ENCODE measurements at regions not wholly inside any gene's neighbourhood (a gene's known extent, or its start where the extent isn't known, plus 50 kb on each side); places are given as distances from the start of the nearest gene placed in this dataset.

- Histone ChIP-seq H3K36me3 (ENCODE audit: control insufficient read depth, insufficient read depth, low read length) (no peaks in the 10 kb centered on the region), H3K4me3 (replicated peaks; ENCODE audit: low read depth, low read length) (no peak overlapping the region), H3K27me3 (replicated peaks; ENCODE audit: control insufficient read depth, insufficient read depth, low read length) (no peaks in the 10 kb centered on the region)
- no peak for TF ChIP-seq CTCF (IDR thresholded peaks at IDR 0.05; ENCODE audit: insufficient read depth, low read length, poor library complexity, severe bottlenecking)
- DNase-seq (ENCODE audit: extremely low read depth, insufficient read length) = no peak
Observed at GRCh38 chr17:14926073-14926472, 339.1 kb downstream of the PMP22 start.

GRCh38 chr17:14925498-14925897, 339.6 kb downstream of the PMP22 start:
- H3K36me3 ChIP-seq (ENCODE audit: control insufficient read depth, insufficient read depth, low read length) = no peaks in the 10 kb centered on the region
- TF ChIP-seq CTCF (IDR thresholded peaks at IDR 0.05; ENCODE audit: insufficient read depth, low read length, poor library complexity, severe bottlenecking) = no peak
- H3K4me3 ChIP-seq (replicated peaks; ENCODE audit: low read depth, low read length) = no peak overlapping the region
- no peak for DNase-seq (ENCODE audit: extremely low read depth, insufficient read length)
- H3K27me3 ChIP-seq (replicated peaks; ENCODE audit: control insufficient read depth, insufficient read depth, low read length) = no peaks in the 10 kb centered on the region

GRCh38 chr17:14923981-14924380, 341.1 kb downstream of the PMP22 start:
- Histone ChIP-seq H3K36me3 (ENCODE audit: control insufficient read depth, insufficient read depth, low read length) (no peaks in the 10 kb centered on the region), H3K4me3 (replicated peaks; ENCODE audit: low read depth, low read length) (no peak overlapping the region), H3K27me3 (replicated peaks; ENCODE audit: control insufficient read depth, insufficient read depth, low read length) (no peaks in the 10 kb centered on the region)
- no peak for DNase-seq (ENCODE audit: extremely low read depth, insufficient read length)
- no peak for TF ChIP-seq CTCF (IDR thresholded peaks at IDR 0.05; ENCODE audit: insufficient read depth, low read length, poor library complexity, severe bottlenecking)

- no peak for TF ChIP-seq CTCF (IDR thresholded peaks at IDR 0.05; ENCODE audit: insufficient read depth, low read length, poor library complexity, severe bottlenecking)
- no peak for DNase-seq (ENCODE audit: extremely low read depth, insufficient read length)
- Histone ChIP-seq H3K27me3 (replicated peaks; ENCODE audit: control insufficient read depth, insufficient read depth, low read length) (no peaks in the 10 kb centered on the region), H3K36me3 (ENCODE audit: control insufficient read depth, insufficient read depth, low read length) (no peaks in the 10 kb centered on the region), H3K4me3 (replicated peaks; ENCODE audit: low read depth, low read length) (no peak overlapping the region)
Observed at GRCh38 chr17:14922411-14922810, 342.7 kb downstream of the PMP22 start.

GRCh38 chr17:14921936-14922335, 343.2 kb downstream of the PMP22 start:
- no peak for TF ChIP-seq CTCF (IDR thresholded peaks at IDR 0.05; ENCODE audit: insufficient read depth, low read length, poor library complexity, severe bottlenecking)
- Histone ChIP-seq H3K4me3 (replicated peaks; ENCODE audit: low read depth, low read length) (no peak overlapping the region), H3K36me3 (ENCODE audit: control insufficient read depth, insufficient read depth, low read length) (no peaks in the 10 kb centered on the region), H3K27me3 (replicated peaks; ENCODE audit: control insufficient read depth, insufficient read depth, low read length) (no peaks in the 10 kb centered on the region)
- no peak for DNase-seq (ENCODE audit: extremely low read depth, insufficient read length)

- TF ChIP-seq CTCF (IDR thresholded peaks at IDR 0.05; ENCODE audit: insufficient read depth, low read length, poor library complexity, severe bottlenecking) = no peak
- H3K36me3 ChIP-seq (ENCODE audit: control insufficient read depth, insufficient read depth, low read length) = no peaks in the 10 kb centered on the region
- H3K27me3 ChIP-seq (replicated peaks; ENCODE audit: control insufficient read depth, insufficient read depth, low read length) = no peaks in the 10 kb centered on the region
- no peak overlapping the region for H3K4me3 ChIP-seq (replicated peaks; ENCODE audit: low read depth, low read length)
- no peak for DNase-seq (ENCODE audit: extremely low read depth, insufficient read length)
Observed at GRCh38 chr17:14919631-14920213, 345.4 kb downstream of the PMP22 start.
